OCI-LY7 (cell line): ENCODE measurements at regions not wholly inside any gene's neighbourhood (a gene's known extent, or its start where the extent isn't known, plus 50 kb on each side); places are given as distances from the start of the nearest gene placed in this dataset.

ENCODE experiments used
- EZH2phosphoT487 ChIP-seq: fragments of 200-600 bp; sonication (generic); IDR thresholded peaks from 2 replicates; pipeline ENCODE4 v1.6.1; 2018; ENCODE audit warnings: low read depth, borderline replicate concordance, mild to moderate bottlenecking, mixed run types, antibody characterized with exemption, low read length, moderate library complexity, mixed read lengths
- TF ChIP-seq, protein P1 (sequence below): fragments of 200-600 bp; sonication (generic); conservative IDR thresholded peaks from 2 replicates; pipeline ENCODE4 v1.5.1; 2014; ENCODE audit warnings: mild to moderate bottlenecking, antibody characterized with exemption, low read length, moderate library complexity, mixed read lengths

DNA sequence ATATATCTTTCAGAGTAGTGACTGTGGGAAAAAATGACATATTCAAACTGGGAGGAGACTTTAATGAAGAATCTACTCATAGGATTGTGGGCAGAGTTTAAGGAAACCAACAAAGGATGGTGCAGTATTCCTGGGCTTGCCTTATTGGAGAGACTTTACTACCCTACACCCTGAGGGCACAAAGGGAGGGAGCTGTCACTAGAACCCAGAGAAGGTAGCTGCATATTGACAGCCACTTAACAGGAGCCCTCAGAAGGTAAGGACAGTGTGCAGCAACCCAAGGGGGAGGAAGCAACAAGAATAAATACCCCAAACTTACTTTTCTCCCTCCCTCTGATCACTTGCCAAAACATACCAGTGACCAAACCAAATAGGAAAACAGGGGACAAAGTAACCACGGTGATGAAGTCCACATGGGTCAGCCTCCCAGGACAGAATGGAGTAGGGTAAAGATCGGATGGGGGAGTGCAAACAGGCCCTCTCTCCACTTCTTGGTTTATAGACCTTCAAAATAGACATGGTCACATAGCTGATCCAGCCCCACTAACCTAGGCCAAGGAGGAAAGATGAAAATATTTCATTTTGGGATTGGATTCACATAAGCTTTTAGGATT lies 121.8 kb upstream of the SESN3 start:
- TF ChIP-seq, protein P1, sequence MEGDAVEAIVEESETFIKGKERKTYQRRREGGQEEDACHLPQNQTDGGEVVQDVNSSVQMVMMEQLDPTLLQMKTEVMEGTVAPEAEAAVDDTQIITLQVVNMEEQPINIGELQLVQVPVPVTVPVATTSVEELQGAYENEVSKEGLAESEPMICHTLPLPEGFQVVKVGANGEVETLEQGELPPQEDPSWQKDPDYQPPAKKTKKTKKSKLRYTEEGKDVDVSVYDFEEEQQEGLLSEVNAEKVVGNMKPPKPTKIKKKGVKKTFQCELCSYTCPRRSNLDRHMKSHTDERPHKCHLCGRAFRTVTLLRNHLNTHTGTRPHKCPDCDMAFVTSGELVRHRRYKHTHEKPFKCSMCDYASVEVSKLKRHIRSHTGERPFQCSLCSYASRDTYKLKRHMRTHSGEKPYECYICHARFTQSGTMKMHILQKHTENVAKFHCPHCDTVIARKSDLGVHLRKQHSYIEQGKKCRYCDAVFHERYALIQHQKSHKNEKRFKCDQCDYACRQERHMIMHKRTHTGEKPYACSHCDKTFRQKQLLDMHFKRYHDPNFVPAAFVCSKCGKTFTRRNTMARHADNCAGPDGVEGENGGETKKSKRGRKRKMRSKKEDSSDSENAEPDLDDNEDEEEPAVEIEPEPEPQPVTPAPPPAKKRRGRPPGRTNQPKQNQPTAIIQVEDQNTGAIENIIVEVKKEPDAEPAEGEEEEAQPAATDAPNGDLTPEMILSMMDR: no peak
- no peak for TF ChIP-seq EZH2phosphoT487
